Activated naive CD4-positive, alpha-beta T cell treated with anti-CD3 and anti-CD28 coated beads, Interleukin-2, amount 50 U/mL, for 16 hours (primary cell): ENCODE measurements at regions not wholly inside any gene's neighbourhood (a gene's known extent, or its start where the extent isn't known, plus 50 kb on each side); places are given as distances from the start of the nearest gene placed in this dataset.

Experiments used
- DNase-seq: peaks from one replicate; pipeline ENCODE4 v3.0.0-alpha.2; 2020

GRCh38 chr20:22795433-22795832 lies 211.1 kb upstream of the FOXA2 start:
- DNase-seq = no peak

GRCh38 chr20:22795871-22796270 lies 211.5 kb upstream of the FOXA2 start:
- DNase-seq = no peak

- DNase-seq = no peak
These were observed 212.2 kb upstream of the FOXA2 start for GRCh38 chr20:22796469-22797077.

GRCh38 chr20:22797103-22797502 lies 212.7 kb upstream of the FOXA2 start:
- no peak for DNase-seq

GRCh38 chr20:22799687-22800086 lies 215.3 kb upstream of the FOXA2 start:
- DNase-seq = no peak

- DNase-seq = no peak
These were observed 215.8 kb upstream of the FOXA2 start for GRCh38 chr20:22800129-22800528.

- DNase-seq = no peak
These were observed 217.2 kb upstream of the FOXA2 start for GRCh38 chr20:22801528-22801927.

- no peak for DNase-seq
These were observed 217.9 kb upstream of the FOXA2 start for GRCh38 chr20:22802296-22802695.

- no peak for DNase-seq
These were observed 220.8 kb upstream of the FOXA2 start for GRCh38 chr20:22805219-22805618.

GRCh38 chr20:22805996-22806395 lies 221.6 kb upstream of the FOXA2 start:
- no peak for DNase-seq

GRCh38 chr20:22807045-22807444 lies 222.7 kb upstream of the FOXA2 start:
- DNase-seq = no peak

GRCh38 chr20:22807646-22808244 lies 223.4 kb upstream of the FOXA2 start:
- DNase-seq = no peak

- no peak for DNase-seq
These were observed 224.3 kb upstream of the FOXA2 start for GRCh38 chr20:22808628-22809027.

GRCh38 chr20:22810030-22810429 lies 225.1 kb upstream of the SSTR4 start:
- DNase-seq = no peak

GRCh38 chr20:22810626-22811569 lies 224.2 kb upstream of the SSTR4 start:
- no peak for DNase-seq

- DNase-seq = no peak
These were observed 220.5 kb upstream of the SSTR4 start for GRCh38 chr20:22814471-22815205.

GRCh38 chr20:22815206-22815551 lies 219.9 kb upstream of the SSTR4 start:
- no peak for DNase-seq

- DNase-seq = no peak
These were observed 219.4 kb upstream of the SSTR4 start for GRCh38 chr20:22815603-22816315.

- no peak for DNase-seq
These were observed 216.5 kb upstream of the SSTR4 start for GRCh38 chr20:22818636-22819035.

- no peak for DNase-seq
These were observed 216.0 kb upstream of the SSTR4 start for GRCh38 chr20:22819112-22819511.

GRCh38 chr20:22819784-22820183 lies 215.3 kb upstream of the SSTR4 start:
- no peak for DNase-seq

GRCh38 chr20:22821081-22821727 lies 213.9 kb upstream of the SSTR4 start:
- no peak for DNase-seq
